NCI-H1694 treated with DMSO at 0.1 percent for 48 hours (cell line): ENCODE measurements at regions not wholly inside any gene's neighbourhood (a gene's known extent, or its start where the extent isn't known, plus 50 kb on each side); places are given as distances from the start of the nearest gene placed in this dataset.

ENCODE experiments used
- DNase-seq: peaks from one replicate; lab custom pipeline; 2025; lab: John Stamatoyannopoulos, UW

DNA sequence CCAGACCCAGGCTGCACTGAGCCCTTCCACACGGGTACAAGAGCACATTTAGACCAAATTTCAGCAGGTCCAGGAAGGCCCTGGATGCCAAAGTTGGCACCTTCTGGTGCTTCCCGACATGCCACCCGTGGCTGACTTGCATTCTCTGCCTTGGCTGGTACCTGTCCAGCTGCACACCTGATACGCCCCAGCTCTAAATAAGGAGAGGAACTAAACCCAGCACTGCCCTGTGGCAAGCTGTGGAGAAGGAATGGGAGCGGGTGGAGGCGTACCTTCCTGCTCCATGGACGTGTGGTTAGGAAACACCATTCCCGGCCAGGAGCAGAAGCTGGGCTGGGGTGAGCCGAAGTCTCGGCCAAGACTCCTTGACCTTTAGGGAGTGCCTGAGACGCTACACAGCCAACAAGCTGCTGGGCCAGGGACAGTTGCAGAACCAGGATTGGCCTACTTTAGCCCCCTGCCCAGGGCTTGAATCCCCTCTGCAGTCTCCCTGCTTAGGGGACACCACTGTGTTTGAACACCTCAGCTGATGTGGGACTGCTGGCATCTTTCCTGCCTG lies 86.5 kb upstream of the TAF1B start:
- DNase-seq = no peak

DNA sequence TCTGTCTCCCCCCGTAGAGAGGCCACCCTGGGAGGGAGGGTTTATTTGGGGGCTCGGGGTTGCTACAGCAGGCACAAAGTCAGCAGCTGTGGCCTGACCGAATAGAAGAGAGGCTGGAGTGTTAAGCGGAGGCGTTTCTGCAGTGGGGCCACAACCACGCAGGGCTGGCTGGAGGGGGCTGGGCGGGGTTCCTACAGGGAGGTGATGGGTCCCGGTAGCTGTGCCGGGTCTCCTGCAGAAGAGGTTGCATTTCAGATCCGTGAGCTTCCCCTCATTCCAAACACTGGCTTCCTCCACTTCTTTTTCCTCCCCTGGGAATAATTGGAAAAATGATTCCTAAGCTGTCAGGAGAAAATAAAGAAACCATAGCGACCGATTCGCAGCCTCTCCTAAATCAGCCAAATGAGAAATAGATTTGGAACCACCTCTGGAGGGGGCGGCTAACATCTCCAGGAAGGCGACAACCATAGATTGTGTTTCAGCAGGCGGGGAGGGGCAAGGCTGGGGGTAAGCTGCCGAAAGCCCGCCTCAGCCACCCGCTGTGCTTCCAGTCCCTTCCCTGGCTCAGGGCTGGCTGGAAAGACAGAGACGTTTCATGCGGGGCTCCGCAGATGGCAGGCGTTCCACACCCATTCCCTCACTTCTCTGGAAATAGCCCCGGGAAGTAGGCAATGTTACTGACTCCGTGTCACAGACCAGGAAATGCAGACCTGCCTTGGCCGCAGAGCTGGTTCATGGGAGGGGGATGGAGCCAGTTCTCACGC lies 85.6 kb upstream of the TAF1B start:
- no peak for DNase-seq

DNA sequence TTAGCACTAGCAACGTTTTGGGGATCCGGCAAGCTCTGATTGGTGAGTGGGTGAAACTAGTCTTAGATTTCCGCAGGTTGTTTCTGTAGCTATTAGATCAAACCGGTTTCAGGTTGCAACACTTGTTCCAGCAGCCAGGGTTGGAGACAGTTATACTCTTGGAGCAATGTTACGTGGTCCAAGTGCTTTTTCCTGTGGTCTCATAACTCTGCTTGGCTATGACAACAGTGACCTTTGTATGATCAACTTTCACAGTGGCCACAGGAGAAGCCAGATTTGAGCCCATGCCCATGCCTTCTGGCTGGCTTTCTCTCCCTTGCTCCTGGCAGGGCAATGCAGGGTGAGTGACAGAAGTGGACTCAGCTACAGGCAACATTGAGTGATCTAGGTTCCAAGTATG lies 84.5 kb upstream of the TAF1B start:
- no peak for DNase-seq

DNA sequence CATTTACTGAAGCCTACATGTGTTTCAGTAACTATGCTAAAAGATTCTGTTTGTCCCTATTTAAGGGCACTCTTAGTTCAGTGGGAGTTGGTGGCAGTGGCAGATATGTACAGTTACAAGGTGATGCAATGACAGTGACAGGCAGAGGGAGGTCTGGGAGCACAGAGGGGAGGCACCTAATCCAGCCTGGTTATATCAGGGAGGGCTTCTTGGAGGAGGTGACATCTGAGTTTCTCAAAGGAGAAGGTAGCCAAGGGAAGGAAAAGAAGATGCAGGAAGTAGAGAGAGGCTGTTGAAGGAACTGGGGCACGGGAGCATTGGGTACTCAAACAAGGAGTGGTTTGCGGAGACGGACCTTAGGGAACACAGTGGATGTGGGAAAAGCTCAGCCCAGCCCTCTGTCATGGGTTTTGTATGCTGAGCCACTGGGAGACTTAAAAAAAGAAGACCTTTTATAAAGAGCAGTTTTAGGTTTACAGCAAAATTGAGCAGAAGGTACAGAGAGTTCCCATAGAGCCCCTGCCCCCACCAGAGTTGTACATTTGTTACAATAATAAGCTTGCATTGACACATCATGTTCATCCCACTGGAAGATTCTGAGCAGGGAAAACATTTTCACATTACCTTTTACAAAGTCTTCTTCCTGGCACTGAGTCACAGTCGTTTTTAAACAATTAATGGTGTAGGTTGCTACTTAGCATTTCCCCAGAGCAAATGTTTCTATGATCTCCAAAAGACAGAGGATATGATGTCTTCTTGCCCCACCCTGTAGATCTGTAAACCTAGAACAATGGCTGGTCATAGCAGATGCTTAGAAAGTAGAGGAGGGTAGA lies 83.0 kb upstream of the TAF1B start:
- no peak for DNase-seq

DNA sequence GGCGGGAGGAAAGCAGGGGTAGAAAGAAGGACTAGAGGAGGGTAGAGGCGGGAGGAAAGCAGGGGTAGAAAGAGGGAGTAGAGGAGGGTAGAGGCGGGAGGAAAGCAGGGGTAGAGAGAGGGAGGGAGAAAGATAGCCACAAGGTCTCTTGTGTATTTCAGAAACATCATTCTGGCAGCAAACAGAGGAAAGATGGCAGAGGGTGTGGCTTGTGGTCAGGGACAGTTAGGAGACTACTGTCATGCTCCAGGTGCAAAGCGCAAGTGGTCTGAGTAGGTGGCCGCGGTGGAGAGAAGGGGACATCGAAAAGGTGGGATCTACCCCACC lies 82.4 kb upstream of the TAF1B start:
- no peak for DNase-seq

DNA sequence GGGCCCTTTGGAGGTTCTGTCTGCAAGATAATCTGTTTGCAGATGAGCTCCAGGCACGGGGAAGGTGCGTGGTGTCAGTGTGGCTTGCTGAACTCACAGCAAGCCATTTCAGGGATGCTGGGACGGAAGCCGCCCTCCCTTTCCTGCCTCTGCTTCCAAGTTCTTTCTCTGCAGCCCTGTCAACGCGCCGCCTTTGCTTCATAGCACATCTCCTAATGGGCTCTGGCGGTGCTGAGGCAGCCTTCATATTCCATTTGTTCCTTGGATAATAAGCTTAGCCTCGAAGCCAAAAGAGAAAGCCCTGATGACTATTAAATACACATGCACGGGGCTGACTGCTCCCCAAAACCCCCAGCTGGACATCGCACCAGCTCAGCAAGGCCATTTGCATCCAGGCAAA lies 81.7 kb upstream of the TAF1B start:
- DNase-seq = no peak

DNA sequence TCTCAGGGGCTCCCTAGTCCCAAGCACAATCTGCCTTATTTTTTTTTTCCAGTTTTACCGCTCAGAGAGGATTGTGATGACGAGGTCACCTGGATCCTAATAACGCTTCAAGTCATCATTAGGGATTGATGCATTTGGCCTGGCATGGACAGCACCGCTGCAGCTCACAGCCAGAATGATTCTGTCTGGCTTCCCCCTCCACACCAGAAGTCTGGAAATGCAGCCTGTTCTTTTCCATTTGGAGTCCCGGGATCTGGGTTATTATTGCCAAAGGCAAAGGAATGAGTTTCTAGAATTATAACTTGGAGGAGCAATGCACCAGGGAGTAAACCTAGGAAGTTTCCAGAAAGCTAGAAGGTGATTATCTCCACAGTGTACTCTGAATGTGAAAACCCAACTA lies 81.1 kb upstream of the TAF1B start:
- DNase-seq = no peak

DNA sequence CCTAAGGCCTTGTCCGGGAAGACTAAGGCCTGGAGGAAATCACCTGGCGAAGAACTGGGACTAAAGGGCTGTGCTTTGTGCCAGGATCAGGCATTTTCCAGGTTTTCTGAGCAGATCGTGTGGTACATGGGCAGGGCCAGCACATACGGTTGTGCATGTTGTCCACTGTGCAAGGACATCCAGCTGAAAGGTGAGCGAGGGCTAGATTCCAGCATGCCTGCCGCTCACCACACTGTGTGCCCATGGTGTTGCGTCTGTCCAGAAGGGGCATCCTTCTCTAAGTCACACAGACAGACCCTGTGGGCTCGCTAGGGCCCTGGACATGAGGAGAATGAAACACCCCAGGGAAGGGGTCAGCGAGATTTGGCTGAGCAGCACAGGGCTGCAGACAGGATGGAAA lies 80.3 kb upstream of the TAF1B start:
- DNase-seq = no peak

DNA sequence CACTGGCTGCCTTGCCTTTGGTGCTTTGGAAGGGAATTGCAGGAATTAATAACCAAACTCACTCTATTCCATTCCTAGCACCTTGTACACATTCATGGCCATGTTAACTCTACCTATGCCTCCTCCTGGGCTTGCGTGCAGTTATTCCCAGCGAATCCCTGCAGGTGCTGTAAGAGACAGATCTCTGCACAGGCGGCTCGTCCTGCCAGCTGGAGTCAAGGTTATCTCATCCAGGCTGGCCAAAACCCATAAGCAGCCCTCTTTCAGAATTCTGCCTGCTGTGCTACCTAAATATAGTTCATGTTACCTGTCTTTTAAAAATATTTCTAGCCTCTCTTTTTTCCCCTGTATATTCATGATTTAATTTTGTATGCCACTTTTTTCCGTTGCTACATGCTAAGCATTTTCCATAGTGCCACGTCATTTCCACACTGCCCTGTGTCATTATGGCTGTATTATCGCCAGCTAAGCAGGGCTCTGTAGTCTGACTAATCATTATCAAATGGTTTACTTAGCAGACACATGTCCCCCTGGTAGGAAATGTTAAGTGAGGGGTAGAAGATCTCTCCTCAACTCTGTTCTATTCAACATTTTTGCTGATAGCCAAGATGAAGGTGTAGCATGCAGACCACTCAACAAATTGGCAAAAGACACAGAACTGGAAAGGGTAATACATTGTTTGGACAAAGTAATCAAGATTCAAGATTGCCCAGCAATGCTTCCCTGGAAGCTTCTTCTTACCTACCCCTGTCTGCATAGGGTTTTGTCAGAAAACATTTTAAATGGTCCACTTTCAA lies 79.7 kb upstream of the TAF1B start:
- no peak for DNase-seq

DNA sequence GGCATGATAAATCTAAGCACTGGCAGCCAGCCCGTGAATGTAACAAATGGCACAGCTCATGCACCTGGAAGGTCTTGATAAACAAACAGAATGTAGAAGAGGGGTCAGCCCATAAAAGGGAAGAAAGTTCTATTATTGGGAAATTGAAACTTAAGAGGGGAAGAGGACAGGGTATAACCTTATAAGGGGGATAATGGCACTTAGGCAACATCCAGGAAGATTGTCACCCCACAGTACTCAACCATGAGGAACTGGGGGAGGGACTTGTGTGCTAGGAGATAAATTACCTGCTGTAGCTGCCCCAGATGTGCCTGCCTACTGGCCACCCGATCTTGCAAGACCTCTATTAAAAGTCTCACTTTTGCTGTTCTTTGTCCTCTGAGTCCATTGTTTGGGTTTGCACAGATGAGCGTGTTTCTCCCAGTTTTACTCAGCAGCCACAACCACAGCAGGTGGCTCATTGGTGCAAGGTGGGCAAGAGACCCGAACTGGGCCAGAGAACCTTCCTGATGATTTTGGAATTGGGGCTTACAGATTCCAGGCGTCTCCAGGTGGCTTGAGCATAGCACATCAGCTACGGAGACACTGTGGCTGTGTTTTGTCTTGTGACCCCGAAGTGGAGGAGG lies 79.0 kb upstream of the TAF1B start:
- no peak for DNase-seq

DNA sequence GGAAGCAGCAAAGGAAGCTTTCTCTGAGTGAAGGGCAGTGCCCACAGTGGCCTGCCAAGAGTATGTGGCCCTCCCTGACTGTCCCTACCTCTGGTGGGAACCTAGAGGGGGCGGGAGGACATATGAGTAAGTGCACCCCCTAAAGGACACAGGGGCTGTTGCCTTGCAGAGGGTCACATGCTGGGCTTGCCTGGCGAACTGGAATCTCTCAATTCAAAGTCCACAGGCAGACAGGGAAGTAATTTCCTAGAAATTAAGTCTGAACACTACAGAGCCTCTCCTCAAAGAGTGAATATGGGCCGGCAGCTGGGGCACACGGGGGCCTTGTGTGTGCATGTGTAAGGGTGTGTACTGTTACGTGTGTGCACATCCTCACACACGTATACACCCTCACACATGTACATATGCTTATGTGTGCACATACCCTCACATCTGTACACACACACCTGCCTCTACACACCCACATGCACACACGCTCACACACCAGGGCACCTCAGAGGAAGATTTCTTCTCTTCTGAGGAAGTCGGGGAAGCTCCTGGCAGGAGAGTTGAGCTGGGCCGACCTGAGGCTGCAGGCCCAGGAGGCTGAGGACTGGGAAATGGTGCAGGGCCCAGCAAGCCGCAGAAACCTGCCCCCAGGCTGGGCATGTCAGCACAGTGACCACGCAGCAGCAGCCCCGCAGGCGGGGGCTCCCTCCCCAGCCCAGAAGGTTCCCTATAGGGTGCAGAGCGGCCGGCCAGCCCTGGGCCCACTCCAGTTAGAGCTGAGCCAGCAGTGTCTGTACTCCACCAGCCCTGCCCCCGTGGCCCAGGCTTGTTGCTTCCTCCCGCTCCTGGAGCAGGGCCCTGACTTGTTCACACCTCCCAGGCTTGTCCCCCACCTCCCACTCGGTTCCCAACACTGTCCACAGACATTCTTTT lies 77.4 kb upstream of the TAF1B start:
- no peak for DNase-seq

DNA sequence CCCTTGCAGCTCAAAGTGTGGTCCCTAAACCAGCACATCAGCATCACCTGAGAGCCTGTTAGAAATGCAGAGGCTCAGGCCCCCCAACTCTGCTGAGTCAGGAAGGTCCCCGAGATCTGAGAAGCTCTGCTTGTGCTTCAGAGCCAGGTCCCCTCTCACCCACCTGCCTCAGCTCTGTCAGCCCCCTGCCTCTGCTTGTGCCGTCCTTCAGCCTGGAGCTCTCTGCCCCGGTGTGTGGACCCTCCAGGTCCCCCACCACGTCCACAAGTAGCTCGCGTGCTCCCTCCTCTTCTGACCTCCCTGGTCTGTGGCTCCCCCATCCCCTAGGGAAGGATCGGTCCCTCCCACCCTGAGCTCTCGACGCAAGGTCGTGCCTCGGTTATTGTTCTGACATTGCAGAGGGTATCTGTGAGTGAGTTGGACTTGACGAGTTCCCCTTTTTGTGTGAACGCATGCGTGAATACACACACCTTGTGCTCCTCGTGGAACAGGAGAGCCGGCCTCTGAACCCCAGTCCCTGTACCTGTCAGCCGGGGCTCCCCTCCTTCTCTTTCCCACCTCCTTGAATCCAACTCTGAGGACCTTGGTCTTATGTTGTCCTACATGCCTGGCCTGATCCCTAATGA lies 75.5 kb upstream of the TAF1B start:
- no peak for DNase-seq

DNA sequence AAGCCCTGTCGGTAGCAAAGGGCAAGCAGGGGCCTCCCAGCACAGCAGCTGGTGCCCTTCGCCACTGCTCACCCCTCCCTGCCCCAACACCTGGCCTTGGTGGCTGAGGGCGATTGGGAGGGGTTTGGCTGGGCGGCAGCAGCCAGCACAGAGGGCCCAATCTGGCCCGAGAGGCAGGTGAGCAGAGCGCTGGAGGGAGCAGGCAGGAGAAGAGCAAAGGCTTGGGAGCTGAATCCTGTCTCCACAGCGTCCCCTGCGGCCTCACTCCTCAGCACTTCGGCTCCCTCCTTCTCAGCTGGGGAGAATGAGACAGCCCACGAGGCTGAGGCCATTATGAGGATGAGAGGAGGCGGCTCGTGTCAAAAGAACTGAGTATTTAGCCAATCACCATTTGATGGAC lies 74.9 kb upstream of the TAF1B start:
- DNase-seq = peak; percentile 27

DNA sequence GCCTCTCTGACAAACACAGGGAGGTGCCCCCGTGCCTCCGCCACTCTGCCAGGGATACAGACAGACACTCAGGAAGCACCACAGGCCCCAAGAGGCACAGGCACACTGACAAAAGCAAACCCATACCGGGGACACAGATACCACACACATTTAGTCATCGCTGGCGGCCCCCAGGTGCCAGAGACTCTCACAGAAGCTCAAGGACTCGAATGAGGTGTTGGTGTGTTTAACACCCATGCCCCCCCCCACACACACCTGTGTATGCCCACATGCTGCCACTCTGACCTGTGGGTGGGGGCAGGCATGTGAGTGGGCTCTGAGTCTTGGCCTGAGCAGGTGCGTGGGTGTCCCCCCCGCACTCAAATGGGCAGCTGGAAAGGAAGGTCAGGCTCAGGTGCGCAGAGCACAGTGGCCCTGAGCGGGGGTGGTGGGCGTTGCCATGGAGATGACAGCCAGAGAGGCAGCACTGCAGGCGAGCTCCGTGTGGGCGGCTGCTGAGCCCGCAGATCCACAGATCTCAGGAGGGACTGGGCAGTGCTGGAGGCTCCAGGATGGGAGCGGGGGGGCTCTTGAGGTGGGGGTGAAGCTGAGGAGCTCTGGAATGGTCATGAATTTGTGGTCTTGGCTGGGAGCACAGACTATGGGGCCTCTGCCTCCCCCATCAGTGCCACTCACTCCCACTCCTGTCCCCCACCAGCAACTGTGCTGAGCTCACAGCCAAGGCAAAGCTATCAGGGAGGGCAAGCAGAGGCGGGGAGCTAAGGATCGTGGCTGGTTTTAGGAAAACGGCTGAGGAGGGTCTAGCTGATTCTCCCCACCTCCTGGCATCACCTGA lies 73.9 kb upstream of the TAF1B start:
- no peak for DNase-seq

DNA sequence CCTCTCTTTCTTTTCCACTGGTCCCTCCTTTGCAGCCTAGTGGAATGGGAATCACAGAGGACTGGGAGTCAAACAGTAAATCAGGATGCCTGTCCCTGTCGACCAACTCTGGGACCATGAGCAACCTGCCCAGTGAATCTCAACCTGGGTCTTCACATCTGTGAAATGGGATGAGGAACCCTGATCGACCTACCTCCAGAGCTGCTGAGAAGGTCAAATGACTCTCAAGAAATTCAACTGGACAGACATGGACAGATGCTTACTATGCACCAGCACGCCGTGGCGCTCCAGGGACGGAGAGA lies 73.3 kb upstream of the TAF1B start:
- no peak for DNase-seq

DNA sequence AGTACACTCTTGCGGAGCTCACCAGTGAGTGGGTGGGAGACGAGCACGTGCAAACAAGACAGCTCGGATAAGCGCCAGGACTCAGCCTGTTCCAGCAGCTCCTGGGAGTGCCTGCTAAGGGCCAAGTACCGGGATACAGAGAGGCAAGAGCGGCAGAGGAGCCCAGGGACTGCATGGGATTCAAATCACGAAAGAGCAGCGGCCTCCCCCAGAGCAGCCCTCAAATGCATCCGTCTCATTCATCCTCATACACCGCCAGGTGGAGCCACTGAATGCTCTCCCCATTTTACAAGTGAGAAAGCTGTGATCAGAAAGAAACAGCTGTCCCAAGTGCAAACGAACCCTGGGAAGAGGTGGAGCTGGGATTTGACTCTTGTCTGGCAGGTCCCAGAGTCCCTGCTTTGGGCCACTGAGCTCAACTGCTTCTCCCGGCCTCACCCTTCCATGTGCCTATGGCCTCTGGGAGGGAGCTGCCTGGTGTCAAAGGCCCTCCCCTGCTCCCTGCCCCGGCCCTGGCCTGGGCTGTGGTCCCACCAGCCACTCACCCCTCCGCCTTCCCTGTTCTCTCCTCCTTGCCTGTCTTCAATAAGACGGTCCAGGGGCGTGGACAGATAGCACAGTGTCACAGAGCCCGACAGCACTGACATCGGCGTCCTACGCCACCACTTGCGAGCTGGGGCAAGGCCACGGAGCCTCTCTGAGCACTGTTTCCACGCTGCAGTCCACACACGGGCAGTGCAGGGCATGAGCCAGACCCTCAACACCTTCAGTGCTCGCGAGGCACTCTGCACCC lies 72.8 kb upstream of the TAF1B start:
- DNase-seq = peak; percentile 94

DNA sequence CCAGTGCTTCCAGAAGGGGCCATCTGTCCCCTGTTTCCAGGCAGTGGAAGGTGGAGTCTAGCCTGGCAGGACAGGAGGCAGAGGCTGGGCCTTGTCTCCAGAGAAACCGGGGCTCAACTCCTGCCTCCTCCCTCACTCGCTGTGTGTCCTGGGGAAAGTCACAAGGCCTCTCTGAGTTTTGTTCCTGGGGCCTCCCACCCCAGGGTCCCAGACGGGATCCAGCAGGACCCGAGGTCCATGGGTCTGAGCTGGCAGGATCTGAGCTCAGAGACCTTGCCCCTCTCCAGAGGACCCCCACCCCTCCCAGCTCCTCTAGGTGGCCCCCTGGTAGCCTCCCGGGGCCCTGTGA lies 72.2 kb upstream of the TAF1B start:
- DNase-seq = no peak

DNA sequence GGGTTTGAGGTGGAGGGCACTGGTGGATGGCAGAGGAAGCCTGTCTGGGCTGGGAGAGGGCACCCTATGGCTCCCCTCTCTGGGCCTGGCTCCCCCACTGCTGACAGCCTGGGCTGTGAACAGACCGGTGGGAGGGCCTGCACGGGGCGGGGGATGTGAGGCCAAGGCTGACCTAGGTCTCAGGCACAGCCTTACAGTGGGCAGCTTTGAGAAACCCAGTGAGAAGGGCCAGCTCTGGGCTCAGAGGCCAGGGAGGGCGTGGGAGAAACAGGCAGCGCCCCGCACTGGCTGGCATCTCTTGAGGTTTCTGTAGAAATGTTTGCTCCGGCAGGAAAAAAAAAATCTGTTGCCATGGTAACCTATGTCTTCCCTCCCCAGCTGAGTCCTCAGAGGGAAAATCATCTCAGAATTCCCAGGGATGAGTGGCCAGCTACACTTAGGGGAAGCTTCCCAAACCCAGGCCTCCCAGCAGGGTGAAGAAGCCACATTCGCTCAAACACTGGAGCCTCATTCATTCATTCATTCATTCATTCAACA lies 71.7 kb upstream of the TAF1B start:
- DNase-seq = peak; percentile 25
